Suprapubic skin (tissue), 4 donors: ENCODE measurements at regions not wholly inside any gene's neighbourhood (a gene's known extent, or its start where the extent isn't known, plus 50 kb on each side); places are given as distances from the start of the nearest gene placed in this dataset.

Experiments
- EP300 ChIP-seq: sonication (generic); formaldehyde crosslinking; IDR thresholded peaks from one replicate; pipeline ENCODE4 v1.6.1; 2017; ENCODE audit warnings: antibody characterized with exemption
- POLR2A ChIP-seq, 2 donors: fragments of 450-650 bp; IDR thresholded peaks; one replicate each; pipeline ENCODE4 v1.6.1; 2017; ENCODE audit warnings: antibody characterized with exemption in 2 of 2, mild to moderate bottlenecking in 2 of 2, moderate library complexity in 2 of 2
- POLR2AphosphoS5 ChIP-seq, 3 donors: sonication (generic); formaldehyde crosslinking; IDR thresholded peaks; one replicate each; pipeline ENCODE4 v1.6.1; 2017; ENCODE audit warnings: antibody characterized with exemption in 3 of 3
- TF ChIP-seq, protein P1 (sequence below), 2 donors: fragments of 200-600 bp in 1 of 2; fragments of 450-650 bp in 1 of 2; sonication (generic) in 1 of 2; IDR thresholded peaks; one replicate each; pipeline ENCODE4 v1.5.1; 2016 to 2019; ENCODE audit warnings: antibody characterized with exemption in 2 of 2, mild to moderate bottlenecking in 1 of 2, moderate library complexity in 1 of 2

DNA sequence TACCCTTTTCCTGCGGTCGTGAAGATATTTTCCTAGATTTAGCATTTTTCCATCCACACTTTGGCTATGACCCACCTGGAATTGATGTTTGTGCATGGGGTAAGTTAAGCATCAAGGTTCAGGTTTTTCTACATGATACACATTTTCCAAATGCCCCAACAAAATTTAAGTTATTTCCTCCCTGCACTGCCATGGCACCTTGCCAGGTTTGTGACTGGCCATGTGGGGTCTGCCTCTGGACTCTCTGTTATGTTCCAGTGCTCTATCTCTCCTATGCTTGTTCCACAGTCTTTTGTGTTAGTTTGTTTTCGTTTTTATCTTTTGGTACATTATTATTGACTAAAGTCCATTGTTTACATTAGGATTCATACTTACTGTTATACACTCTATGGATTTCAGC lies 934.3 kb downstream of the TBC1D22A start:
- TF ChIP-seq EP300: no peak
- TF ChIP-seq, protein P1, sequence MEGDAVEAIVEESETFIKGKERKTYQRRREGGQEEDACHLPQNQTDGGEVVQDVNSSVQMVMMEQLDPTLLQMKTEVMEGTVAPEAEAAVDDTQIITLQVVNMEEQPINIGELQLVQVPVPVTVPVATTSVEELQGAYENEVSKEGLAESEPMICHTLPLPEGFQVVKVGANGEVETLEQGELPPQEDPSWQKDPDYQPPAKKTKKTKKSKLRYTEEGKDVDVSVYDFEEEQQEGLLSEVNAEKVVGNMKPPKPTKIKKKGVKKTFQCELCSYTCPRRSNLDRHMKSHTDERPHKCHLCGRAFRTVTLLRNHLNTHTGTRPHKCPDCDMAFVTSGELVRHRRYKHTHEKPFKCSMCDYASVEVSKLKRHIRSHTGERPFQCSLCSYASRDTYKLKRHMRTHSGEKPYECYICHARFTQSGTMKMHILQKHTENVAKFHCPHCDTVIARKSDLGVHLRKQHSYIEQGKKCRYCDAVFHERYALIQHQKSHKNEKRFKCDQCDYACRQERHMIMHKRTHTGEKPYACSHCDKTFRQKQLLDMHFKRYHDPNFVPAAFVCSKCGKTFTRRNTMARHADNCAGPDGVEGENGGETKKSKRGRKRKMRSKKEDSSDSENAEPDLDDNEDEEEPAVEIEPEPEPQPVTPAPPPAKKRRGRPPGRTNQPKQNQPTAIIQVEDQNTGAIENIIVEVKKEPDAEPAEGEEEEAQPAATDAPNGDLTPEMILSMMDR (IDR thresholded peaks at IDR 0.05): no peak
- TF ChIP-seq POLR2A (IDR thresholded peaks at IDR 0.05): no peak
- TF ChIP-seq POLR2AphosphoS5 (IDR thresholded peaks at IDR 0.05): no peak
